GM12878 (cell line): ENCODE measurements at regions not wholly inside any gene's neighbourhood (a gene's known extent, or its start where the extent isn't known, plus 50 kb on each side); places are given as distances from the start of the nearest gene placed in this dataset.

ENCODE experiments used
- ATAC-seq: fragments of 200-7000 bp; cut with Tn5 transposase; 3 replicates; pipeline ENCODE4 v1.9.1; 2020; ENCODE audit warnings: mild to moderate bottlenecking, moderate library complexity
- BruUV-seq: library from RNA; stranded (reverse); fragments of 400-500 nt; replicated peaks from 2 replicates; lab custom pipeline; 2021; lab: Mats Ljungman, UMichigan
- CTCF ChIA-PET: fragments of 300-600 bp; sonication (Branson Sonifier 250); formaldehyde crosslinking; extraction: SDS; loops from one replicate; lab custom pipeline; 2021; ENCODE audit warnings: inconsistent platforms; lab: Yijun Ruan, JAX
- POLR2A ChIA-PET: fragments of 350-600 bp; formaldehyde crosslinking; extraction: SDS; loops from one replicate; lab custom pipeline; 2021; ENCODE audit warnings: inconsistent platforms; lab: Charles Lee
- RAD21 ChIA-PET: fragments of 300-600 bp; sonication (Branson Sonifier 250); formaldehyde crosslinking; loops from one replicate; lab custom pipeline; 2023; ENCODE audit warnings: antibody characterized with exemption; ENCODE audit not compliant: unreplicated experiment; lab: Charles Lee
- SMC1A ChIA-PET: fragments of 300-600 bp; sonication (Branson Sonifier 250); formaldehyde crosslinking; loops from one replicate; lab custom pipeline; 2023; ENCODE audit not compliant: unreplicated experiment, uncharacterized antibody; lab: Charles Lee
- DNase-seq: peaks from one replicate; pipeline ENCODE4 v3.0.0-alpha.2; 2011; ENCODE audit warnings: low read depth, low spot score
- FAIRE-seq: peaks from 3 replicates; lab custom pipeline; 2011; peaks lifted over from hg19 to GRCh38; lab: Jason Lieb, UNC
- H2AFZ ChIP-seq: 2 replicates; pipeline ENCODE4 v1.6.0; 2011; ENCODE audit warnings: low read depth, low read length, control low read depth; ENCODE audit not compliant: control insufficient read depth
- H3K27ac ChIP-seq: 2 replicates; pipeline ENCODE4 v1.5.1; 2011; ENCODE audit warnings: control low read depth; ENCODE audit not compliant: control insufficient read depth, insufficient read depth
- H3K27me3 ChIP-seq, 2 experiments: replicated peaks in 1 of 2; 2 replicates each; pipeline versions ENCODE4 v1.6.0 to v1.6.1; 2011; ENCODE audit warnings: low read length in 1 of 2; ENCODE audit not compliant: control insufficient read depth in 2 of 2, insufficient read depth in 2 of 2
- H3K36me3 ChIP-seq, 2 experiments: 2 replicates each; pipeline ENCODE4 v1.5.1; 2011; ENCODE audit warnings: low read length in 1 of 2; ENCODE audit not compliant: control insufficient read depth in 2 of 2, insufficient read depth in 2 of 2
- H3K4me1 ChIP-seq: 2 replicates; pipeline ENCODE4 v1.6.1; 2011; ENCODE audit warnings: mild to moderate bottlenecking, low read length, moderate library complexity, mixed read lengths; ENCODE audit not compliant: control insufficient read depth, insufficient read depth
- H3K4me2 ChIP-seq: 2 replicates; pipeline ENCODE4 v1.6.0; 2011; ENCODE audit warnings: control low read depth; ENCODE audit not compliant: control insufficient read depth, insufficient read depth
- H3K4me3 ChIP-seq: fragments of 200-600 bp; sonication (generic); 2 replicates; pipeline ENCODE4 v1.5.1; 2016
- H3K79me2 ChIP-seq: 2 replicates; pipeline ENCODE4 v1.6.0; 2011; ENCODE audit warnings: low read length; ENCODE audit not compliant: control insufficient read depth, insufficient read depth
- H3K9ac ChIP-seq: 2 replicates; pipeline ENCODE4 v1.8.0; 2011; ENCODE audit warnings: low read length, control low read depth, mixed read lengths; ENCODE audit not compliant: control insufficient read depth, insufficient read depth
- H3K9me3 ChIP-seq: replicated peaks from 3 replicates; pipeline ENCODE4 v1.5.1; 2011; ENCODE audit warnings: mild to moderate bottlenecking, low read length; ENCODE audit not compliant: control insufficient read depth, insufficient read depth
- H4K20me1 ChIP-seq: 2 replicates; pipeline ENCODE4 v1.6.0; 2011; ENCODE audit not compliant: control insufficient read depth, insufficient read depth
- BCL11A ChIP-seq: IDR thresholded peaks from 2 replicates; pipeline ENCODE4 v1.6.1; 2011; ENCODE audit warnings: low read depth, low read length
- FOXM1 ChIP-seq: IDR thresholded peaks from 2 replicates; pipeline ENCODE4 v1.6.1; 2012; ENCODE audit warnings: low read depth, mild to moderate bottlenecking, inconsistent platforms, low read length, moderate library complexity
- ZBTB40 ChIP-seq: fragments of 450-650 bp; IDR thresholded peaks from 2 replicates; pipeline ENCODE4 v1.6.1; 2016; ENCODE audit warnings: mild to moderate bottlenecking, moderate library complexity, borderline replicate concordance
- WGBS: methylation state at CpG from one replicate; pipeline ENCODE4 v1.1.6; 2016; ENCODE audit warnings: low lambda C conversion rate; ENCODE audit not compliant: insufficient replicate concordance, insufficient coverage; ENCODE audit errors: missing lambda C conversion rate; 5-methylcytosine and 5-hydroxymethylcytosine counted together
- in situ Hi-C: fragments of 300-500 bp; cut with MboI; formaldehyde crosslinking; loops from 9 replicates; pipeline ENCODE4 v1.14.3; 2018; ENCODE audit warnings: mixed read lengths
- intact Hi-C: fragments of 100-400 bp; cut with micrococcal nuclease; formaldehyde crosslinking; loops from one replicate; pipeline ENCODE4 v1.14.2; 2022; ENCODE audit not compliant: unreplicated experiment
- TF ChIP-seq, protein P1 (sequence below): IDR thresholded peaks from 2 replicates; pipeline ENCODE4 v1.6.1; 2012; ENCODE audit warnings: mild to moderate bottlenecking, low read depth, low read length

DNA sequence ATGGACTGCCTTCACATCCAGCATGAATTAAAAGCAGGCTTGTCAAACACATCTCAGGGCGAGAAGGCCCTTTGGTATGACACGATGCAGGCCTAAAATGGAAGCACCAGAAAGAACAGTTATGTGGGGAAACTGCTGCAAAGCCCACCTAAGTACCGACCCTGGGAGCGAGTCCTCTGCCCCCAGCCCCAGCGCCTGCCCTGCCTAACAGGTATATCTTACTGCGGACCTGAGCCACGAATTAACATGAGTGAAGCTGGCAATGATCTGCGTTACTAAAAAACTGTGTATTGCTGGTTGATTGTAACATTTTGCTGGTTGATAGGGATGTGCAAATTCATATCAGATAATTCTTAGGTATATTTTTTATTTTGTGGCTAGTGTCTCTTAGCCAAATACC lies 441.5 kb downstream of the ZNF516 start:
- no peaks in the 10 kb centered on the region for H3K27me3 ChIP-seq
- ChIA-PET POLR2A (no interaction called here), RAD21 (no interaction called here), SMC1A (no interaction called here), CTCF (no interaction called here)
- no peak overlapping the region for H3K27ac ChIP-seq
- H4K20me1 ChIP-seq = no peaks in the 10 kb centered on the region
- H3K4me1 ChIP-seq = no peaks in the 10 kb centered on the region
- no peak for DNase-seq
- BruUV-seq = no TSS peak
- H3K9ac ChIP-seq = no peak overlapping the region
- H3K79me2 ChIP-seq = no peaks in the 10 kb centered on the region
- no peaks in the 10 kb centered on the region for H3K9me3 ChIP-seq
- WGBS = 31% methylated on average over 8 of the region's 8 CpGs
- no peak for FAIRE-seq
- in situ Hi-C loops (no loop called here), intact Hi-C loops (no loop called here)
- TF ChIP-seq ZBTB40 (no peak), FOXM1 (no peak), BCL11A (no peak)
- TF ChIP-seq, protein P1, sequence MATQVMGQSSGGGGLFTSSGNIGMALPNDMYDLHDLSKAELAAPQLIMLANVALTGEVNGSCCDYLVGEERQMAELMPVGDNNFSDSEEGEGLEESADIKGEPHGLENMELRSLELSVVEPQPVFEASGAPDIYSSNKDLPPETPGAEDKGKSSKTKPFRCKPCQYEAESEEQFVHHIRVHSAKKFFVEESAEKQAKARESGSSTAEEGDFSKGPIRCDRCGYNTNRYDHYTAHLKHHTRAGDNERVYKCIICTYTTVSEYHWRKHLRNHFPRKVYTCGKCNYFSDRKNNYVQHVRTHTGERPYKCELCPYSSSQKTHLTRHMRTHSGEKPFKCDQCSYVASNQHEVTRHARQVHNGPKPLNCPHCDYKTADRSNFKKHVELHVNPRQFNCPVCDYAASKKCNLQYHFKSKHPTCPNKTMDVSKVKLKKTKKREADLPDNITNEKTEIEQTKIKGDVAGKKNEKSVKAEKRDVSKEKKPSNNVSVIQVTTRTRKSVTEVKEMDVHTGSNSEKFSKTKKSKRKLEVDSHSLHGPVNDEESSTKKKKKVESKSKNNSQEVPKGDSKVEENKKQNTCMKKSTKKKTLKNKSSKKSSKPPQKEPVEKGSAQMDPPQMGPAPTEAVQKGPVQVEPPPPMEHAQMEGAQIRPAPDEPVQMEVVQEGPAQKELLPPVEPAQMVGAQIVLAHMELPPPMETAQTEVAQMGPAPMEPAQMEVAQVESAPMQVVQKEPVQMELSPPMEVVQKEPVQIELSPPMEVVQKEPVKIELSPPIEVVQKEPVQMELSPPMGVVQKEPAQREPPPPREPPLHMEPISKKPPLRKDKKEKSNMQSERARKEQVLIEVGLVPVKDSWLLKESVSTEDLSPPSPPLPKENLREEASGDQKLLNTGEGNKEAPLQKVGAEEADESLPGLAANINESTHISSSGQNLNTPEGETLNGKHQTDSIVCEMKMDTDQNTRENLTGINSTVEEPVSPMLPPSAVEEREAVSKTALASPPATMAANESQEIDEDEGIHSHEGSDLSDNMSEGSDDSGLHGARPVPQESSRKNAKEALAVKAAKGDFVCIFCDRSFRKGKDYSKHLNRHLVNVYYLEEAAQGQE = no peak
- no peak overlapping the region for H2AFZ ChIP-seq
- no peaks in the 10 kb centered on the region for H3K36me3 ChIP-seq
- no peak overlapping the region for H3K4me3 ChIP-seq
- ATAC-seq = no peak
- H3K4me2 ChIP-seq = no peak overlapping the region
